Esophagus mucosa (tissue), 1 donor: ENCODE measurements at regions not wholly inside any gene's neighbourhood (a gene's known extent, or its start where the extent isn't known, plus 50 kb on each side); places are given as distances from the start of the nearest gene placed in this dataset.
"Not testable (repeated sequence)": the region's sequence is repeated elsewhere in the genome, so short reads cannot be mapped to it uniquely, and the experiment has no call there.

ENCODE experiments used
- ATAC-seq: fragments of 200-7000 bp; cut with Tn5 transposase; one replicate; pipeline ENCODE4 v1.9.1; 2020
- donor health status: DM: yes; HTN: yes; CAD: no.

GRCh38 chr13:80173224-80173623 is 167.7 kb downstream of the SPRY2 start:
- ATAC-seq: no peak

GRCh38 chr13:80171096-80171495 is 169.8 kb downstream of the SPRY2 start:
- ATAC-seq: peak; percentile 44

GRCh38 chr13:80168089-80168850 is 172.7 kb downstream of the SPRY2 start:
- no peak for ATAC-seq

GRCh38 chr13:80166352-80166751 is 174.6 kb downstream of the SPRY2 start:
- no peak for ATAC-seq

GRCh38 chr13:80164462-80164861 is 176.5 kb downstream of the SPRY2 start:
- ATAC-seq: no peak

GRCh38 chr13:80161896-80162295 is 179.0 kb downstream of the SPRY2 start:
- no peak for ATAC-seq

- no peak for ATAC-seq
Measured at GRCh38 chr13:80161219-80161618, 179.7 kb downstream of the SPRY2 start.

GRCh38 chr13:80160110-80160509 is 180.8 kb downstream of the SPRY2 start:
- no peak for ATAC-seq

GRCh38 chr13:80157261-80157932 is 183.5 kb downstream of the SPRY2 start:
- no peak for ATAC-seq

GRCh38 chr13:80152142-80152541 is 188.8 kb downstream of the SPRY2 start:
- ATAC-seq: not testable (repeated sequence)

GRCh38 chr13:80151016-80151415 is 189.9 kb downstream of the SPRY2 start:
- ATAC-seq: no peak

GRCh38 chr13:80149736-80150135 is 191.2 kb downstream of the SPRY2 start:
- ATAC-seq: no peak

- no peak for ATAC-seq
Measured at GRCh38 chr13:80145171-80145690, 195.7 kb downstream of the SPRY2 start.

GRCh38 chr13:80144493-80144892 is 196.4 kb downstream of the SPRY2 start:
- no peak for ATAC-seq

GRCh38 chr13:80141123-80141849 is 199.6 kb downstream of the SPRY2 start:
- ATAC-seq: no peak

- ATAC-seq: no peak
Measured at GRCh38 chr13:80140685-80141084, 200.2 kb downstream of the SPRY2 start.

- ATAC-seq: no peak
Measured at GRCh38 chr13:80139196-80139595, 201.7 kb downstream of the SPRY2 start.

- no peak for ATAC-seq
Measured at GRCh38 chr13:80137994-80138393, 202.9 kb downstream of the SPRY2 start.

GRCh38 chr13:80134346-80134745 is 206.6 kb downstream of the SPRY2 start:
- no peak for ATAC-seq

- ATAC-seq: no peak
Measured at GRCh38 chr13:80133631-80134261, 207.2 kb downstream of the SPRY2 start.

GRCh38 chr13:80132741-80133601 is 208.0 kb downstream of the SPRY2 start:
- ATAC-seq: peak; percentile 31

- ATAC-seq: no peak
Measured at GRCh38 chr13:80131204-80131603, 209.7 kb downstream of the SPRY2 start.
